Tibial artery (tissue), 4 donors: ENCODE measurements at regions not wholly inside any gene's neighbourhood (a gene's known extent, or its start where the extent isn't known, plus 50 kb on each side); places are given as distances from the start of the nearest gene placed in this dataset.
"Not testable (repeated sequence)": the region's sequence is repeated elsewhere in the genome, so short reads cannot be mapped to it uniquely, and the experiment has no call there.

Experiments
- DNase-seq, 2 donors: peaks; one replicate each; pipeline ENCODE4 v3.0.0-alpha.2; 2019
- H3K27ac ChIP-seq, 2 donors: fragments of 200-600 bp; sonication (generic) in 1 of 2; 1 replicate in 1 of 2; 2 replicates in 1 of 2; pipeline ENCODE4 v1.5.1; 2018 to 2019; ENCODE audit warnings: mild to moderate bottlenecking in 1 of 2
- H3K27me3 ChIP-seq, 2 donors: fragments of 200-600 bp; sonication (generic) in 1 of 2; one replicate each; pipeline versions ENCODE4 v1.5.1 to v1.6.0; 2016 to 2019
- H3K36me3 ChIP-seq, 3 donors: fragments of 200-600 bp; sonication (generic) in 2 of 3; one replicate each; pipeline ENCODE4 v1.5.1; 2016 to 2019; ENCODE audit warnings: mild to moderate bottlenecking in 2 of 3
- H3K4me1 ChIP-seq, 4 donors: fragments of 200-600 bp; sonication (generic) in 2 of 4; 1 replicate in 3 of 4; 2 replicates in 1 of 4; pipeline ENCODE4 v1.5.1; 2016 to 2019
- H3K4me3 ChIP-seq, 2 donors: fragments of 200-600 bp; sonication (generic) in 1 of 2; 1 replicate in 1 of 2; 2 replicates in 1 of 2; pipeline ENCODE4 v1.5.1; 2018 to 2019; ENCODE audit warnings: mild to moderate bottlenecking in 2 of 2
- H3K9me3 ChIP-seq, 3 donors: fragments of 200-600 bp; sonication (generic) in 1 of 3; one replicate each; pipeline ENCODE4 v1.5.1; 2016 to 2019
- intact Hi-C: fragments of 100-400 bp; cut with DNase I; formaldehyde crosslinking; loops from one replicate; pipeline ENCODE4 v1.15.0; 2023; ENCODE audit warnings: low total_unique reads
- TF ChIP-seq, protein P1 (sequence below), 2 experiments: fragments of 200-600 bp in 1 of 2; fragments of 450-650 bp in 1 of 2; IDR thresholded peaks; one replicate each; pipeline ENCODE4 v1.5.1; 2017 to 2019; ENCODE audit warnings: antibody characterized with exemption in 2 of 2, mild to moderate bottlenecking in 1 of 2, moderate library complexity in 1 of 2

- Histone ChIP-seq H3K4me1 (no peaks in the 10 kb centered on the region), H3K27ac (no peak overlapping the region), H3K27me3 (no peaks in the 10 kb centered on the region), H3K36me3 (no peaks in the 10 kb centered on the region), H3K4me3 (no peak overlapping the region), H3K9me3 (no peaks in the 10 kb centered on the region)
- intact Hi-C loops: no loop called here
- TF ChIP-seq, protein P1, sequence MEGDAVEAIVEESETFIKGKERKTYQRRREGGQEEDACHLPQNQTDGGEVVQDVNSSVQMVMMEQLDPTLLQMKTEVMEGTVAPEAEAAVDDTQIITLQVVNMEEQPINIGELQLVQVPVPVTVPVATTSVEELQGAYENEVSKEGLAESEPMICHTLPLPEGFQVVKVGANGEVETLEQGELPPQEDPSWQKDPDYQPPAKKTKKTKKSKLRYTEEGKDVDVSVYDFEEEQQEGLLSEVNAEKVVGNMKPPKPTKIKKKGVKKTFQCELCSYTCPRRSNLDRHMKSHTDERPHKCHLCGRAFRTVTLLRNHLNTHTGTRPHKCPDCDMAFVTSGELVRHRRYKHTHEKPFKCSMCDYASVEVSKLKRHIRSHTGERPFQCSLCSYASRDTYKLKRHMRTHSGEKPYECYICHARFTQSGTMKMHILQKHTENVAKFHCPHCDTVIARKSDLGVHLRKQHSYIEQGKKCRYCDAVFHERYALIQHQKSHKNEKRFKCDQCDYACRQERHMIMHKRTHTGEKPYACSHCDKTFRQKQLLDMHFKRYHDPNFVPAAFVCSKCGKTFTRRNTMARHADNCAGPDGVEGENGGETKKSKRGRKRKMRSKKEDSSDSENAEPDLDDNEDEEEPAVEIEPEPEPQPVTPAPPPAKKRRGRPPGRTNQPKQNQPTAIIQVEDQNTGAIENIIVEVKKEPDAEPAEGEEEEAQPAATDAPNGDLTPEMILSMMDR (IDR thresholded peaks at IDR 0.05): no peak
- DNase-seq: no peak
Measured at GRCh38 chrX:125137521-125137920, 182.2 kb upstream of the TEX13C start.

- no peak for DNase-seq
- no peaks in the 10 kb centered on the region for H3K4me1 ChIP-seq
- TF ChIP-seq, protein P1 (IDR thresholded peaks at IDR 0.05): no peak
- intact Hi-C loops: no loop called here
- H3K9me3 ChIP-seq: no peaks in the 10 kb centered on the region
- no peaks in the 10 kb centered on the region for H3K27me3 ChIP-seq
- H3K27ac ChIP-seq: no peak overlapping the region
- H3K36me3 ChIP-seq: no peaks in the 10 kb centered on the region
- no peak overlapping the region for H3K4me3 ChIP-seq
Measured at GRCh38 chrX:125150231-125150630, 169.4 kb upstream of the TEX13C start.

DNA sequence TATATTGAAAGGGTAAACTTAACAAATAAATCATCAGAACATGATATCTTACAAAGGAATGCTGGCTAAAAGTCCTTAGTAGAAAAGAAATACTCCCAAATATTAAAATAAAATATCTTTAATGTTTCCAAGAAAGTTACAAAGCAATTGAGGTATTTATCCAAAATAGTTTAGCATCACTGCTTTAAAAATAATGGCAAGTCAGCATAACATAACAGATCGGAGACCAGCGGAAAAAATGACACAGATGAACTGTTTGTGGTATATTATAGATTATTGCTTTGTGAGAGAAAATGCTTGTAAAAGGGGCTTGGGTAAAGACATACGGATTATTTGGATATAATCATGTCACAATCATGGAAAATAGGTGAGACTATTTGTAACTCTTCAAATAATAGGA lies 168.5 kb upstream of the TEX13C start:
- H3K27ac ChIP-seq: no peak overlapping the region
- no peak for DNase-seq
- intact Hi-C loops: no loop called here
- H3K9me3 ChIP-seq: no peaks in the 10 kb centered on the region
- TF ChIP-seq, protein P1 (IDR thresholded peaks at IDR 0.05): no peak
- no peak overlapping the region for H3K4me3 ChIP-seq
- H3K27me3 ChIP-seq: no peaks in the 10 kb centered on the region
- H3K36me3 ChIP-seq: no peaks in the 10 kb centered on the region
- H3K4me1 ChIP-seq: no peaks in the 10 kb centered on the region

DNA sequence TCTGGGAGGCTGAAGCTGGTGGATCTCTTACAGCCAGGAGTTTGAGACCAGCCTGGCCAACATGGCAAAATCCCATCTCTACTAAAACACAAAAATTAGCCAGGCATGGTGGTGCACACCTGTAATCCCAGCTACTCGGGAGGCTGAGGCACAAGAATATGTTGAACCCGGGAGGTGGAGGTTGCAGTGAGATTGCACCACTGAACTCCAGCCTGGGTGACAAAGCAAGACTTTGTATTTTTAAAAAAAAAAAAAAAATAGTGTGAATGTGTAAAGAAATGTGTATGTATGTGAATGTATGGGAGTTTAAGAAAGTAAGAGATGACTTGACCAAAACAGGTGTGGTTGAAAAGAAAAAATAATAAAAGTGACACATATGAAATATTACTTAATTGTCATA lies 167.7 kb upstream of the TEX13C start:
- TF ChIP-seq, protein P1 (IDR thresholded peaks at IDR 0.05): no peak

GRCh38 chrX:125153621-125154020 lies 166.1 kb upstream of the TEX13C start:
- no peak for DNase-seq
- no peaks in the 10 kb centered on the region for H3K36me3 ChIP-seq
- H3K27me3 ChIP-seq: no peaks in the 10 kb centered on the region
- H3K27ac ChIP-seq: no peak overlapping the region
- TF ChIP-seq, protein P1 (IDR thresholded peaks at IDR 0.05): no peak
- no peaks in the 10 kb centered on the region for H3K4me1 ChIP-seq
- intact Hi-C loops: no loop called here
- H3K9me3 ChIP-seq: no peaks in the 10 kb centered on the region
- no peak overlapping the region for H3K4me3 ChIP-seq

More for the DNA sequence above, 167.7 kb upstream of the TEX13C start:
- no peak overlapping the region for H3K27ac ChIP-seq
- H3K36me3 ChIP-seq: no peaks in the 10 kb centered on the region
- no peak overlapping the region for H3K4me3 ChIP-seq
- intact Hi-C loops: no loop called here
- H3K9me3 ChIP-seq: no peaks in the 10 kb centered on the region
- H3K27me3 ChIP-seq: no peaks in the 10 kb centered on the region
- no peak for DNase-seq
- no peaks in the 10 kb centered on the region for H3K4me1 ChIP-seq

DNA sequence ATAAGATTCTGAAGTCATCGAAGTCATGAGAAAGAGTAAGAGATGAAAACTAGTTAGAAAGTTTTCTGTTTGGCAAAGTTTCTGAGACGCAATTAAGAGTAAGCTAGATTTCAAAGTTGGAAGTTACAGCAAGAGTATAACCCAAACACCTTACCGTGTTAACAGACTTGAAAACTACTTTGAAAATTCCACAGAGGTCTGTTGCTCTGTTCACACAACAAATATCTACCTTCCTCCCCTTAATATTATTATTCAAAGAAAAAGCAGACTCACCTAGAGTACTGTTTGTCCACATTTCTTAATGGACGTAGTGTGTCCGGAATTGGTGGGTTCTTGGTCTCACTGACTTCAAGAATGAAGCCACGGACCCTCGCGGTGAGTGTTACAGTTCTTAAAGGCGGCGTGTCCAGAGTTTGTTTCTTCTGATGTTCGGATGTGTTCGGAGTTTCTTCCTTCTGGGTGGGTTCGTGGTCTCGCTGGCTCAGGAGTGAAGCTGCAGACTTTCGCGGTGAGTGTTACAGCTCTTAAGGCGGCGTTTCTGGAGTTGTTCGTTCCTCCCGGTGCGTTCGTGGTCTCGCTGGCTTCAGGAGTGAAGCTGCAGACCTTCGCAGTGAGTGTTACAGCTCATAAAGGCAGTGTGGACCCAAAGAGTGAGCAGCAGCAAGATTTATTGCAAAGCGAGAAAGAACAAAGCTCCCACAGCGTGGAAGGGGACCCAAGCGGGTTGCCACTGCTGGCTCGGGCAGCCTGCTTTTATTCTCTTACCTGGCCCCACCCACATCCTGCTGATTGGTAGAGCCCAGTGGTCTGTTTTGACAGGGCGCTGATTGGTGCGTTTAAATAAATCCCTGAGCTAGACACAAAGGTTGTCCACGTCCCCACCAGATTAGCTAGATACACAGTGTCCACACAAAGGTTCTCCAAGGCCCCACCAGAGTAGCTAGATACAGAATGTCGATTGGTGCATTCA lies 165.1 kb upstream of the TEX13C start:
- H3K27me3 ChIP-seq, DNase-seq, H3K4me3 ChIP-seq, intact Hi-C loops, H3K9me3 ChIP-seq, H3K27ac ChIP-seq, H3K36me3 ChIP-seq, H3K4me1 ChIP-seq: not testable (repeated sequence)

- H3K4me3 ChIP-seq, H3K9me3 ChIP-seq, DNase-seq, H3K27ac ChIP-seq, H3K27me3 ChIP-seq, intact Hi-C loops, H3K4me1 ChIP-seq, H3K36me3 ChIP-seq: not testable (repeated sequence)
Measured at GRCh38 chrX:125155296-125156033, 164.2 kb upstream of the TEX13C start.
